Suprapubic skin (tissue), 3 donors: ENCODE measurements at regions not wholly inside any gene's neighbourhood (a gene's known extent, or its start where the extent isn't known, plus 50 kb on each side); places are given as distances from the start of the nearest gene placed in this dataset.

ENCODE experiments used
- POLR2A ChIP-seq, 2 donors: fragments of 450-650 bp; IDR thresholded peaks; one replicate each; pipeline ENCODE4 v1.6.1; 2017; ENCODE audit warnings: antibody characterized with exemption in 2 of 2, mild to moderate bottlenecking in 2 of 2, moderate library complexity in 2 of 2
- TF ChIP-seq, protein P1 (sequence below), 2 donors: fragments of 200-600 bp in 1 of 2; fragments of 450-650 bp in 1 of 2; sonication (generic) in 1 of 2; IDR thresholded peaks; one replicate each; pipeline ENCODE4 v1.5.1; 2016 to 2019; ENCODE audit warnings: antibody characterized with exemption in 2 of 2, mild to moderate bottlenecking in 1 of 2, moderate library complexity in 1 of 2

DNA sequence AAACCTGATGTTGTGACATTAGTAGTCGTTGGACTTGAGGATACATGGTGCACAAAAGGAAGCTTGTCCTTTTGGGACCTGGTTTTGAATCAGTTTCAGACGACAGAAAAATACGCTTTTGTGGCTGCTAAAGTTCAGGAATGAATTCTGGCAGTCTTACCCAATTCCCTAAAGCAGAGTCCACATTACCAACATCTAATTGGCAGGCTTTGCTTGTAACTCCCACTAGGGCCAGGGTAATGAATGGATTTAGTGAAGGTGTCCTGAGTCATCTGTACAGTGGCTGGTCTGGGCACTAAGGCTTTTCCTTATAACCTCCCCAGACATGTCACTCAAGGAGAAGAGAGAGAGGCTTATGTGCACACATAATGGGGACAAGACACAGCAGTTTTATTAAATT, 66.2 kb upstream of the RNPC3 start:
- no peak for TF ChIP-seq POLR2A (IDR thresholded peaks at IDR 0.05)
- TF ChIP-seq, protein P1, sequence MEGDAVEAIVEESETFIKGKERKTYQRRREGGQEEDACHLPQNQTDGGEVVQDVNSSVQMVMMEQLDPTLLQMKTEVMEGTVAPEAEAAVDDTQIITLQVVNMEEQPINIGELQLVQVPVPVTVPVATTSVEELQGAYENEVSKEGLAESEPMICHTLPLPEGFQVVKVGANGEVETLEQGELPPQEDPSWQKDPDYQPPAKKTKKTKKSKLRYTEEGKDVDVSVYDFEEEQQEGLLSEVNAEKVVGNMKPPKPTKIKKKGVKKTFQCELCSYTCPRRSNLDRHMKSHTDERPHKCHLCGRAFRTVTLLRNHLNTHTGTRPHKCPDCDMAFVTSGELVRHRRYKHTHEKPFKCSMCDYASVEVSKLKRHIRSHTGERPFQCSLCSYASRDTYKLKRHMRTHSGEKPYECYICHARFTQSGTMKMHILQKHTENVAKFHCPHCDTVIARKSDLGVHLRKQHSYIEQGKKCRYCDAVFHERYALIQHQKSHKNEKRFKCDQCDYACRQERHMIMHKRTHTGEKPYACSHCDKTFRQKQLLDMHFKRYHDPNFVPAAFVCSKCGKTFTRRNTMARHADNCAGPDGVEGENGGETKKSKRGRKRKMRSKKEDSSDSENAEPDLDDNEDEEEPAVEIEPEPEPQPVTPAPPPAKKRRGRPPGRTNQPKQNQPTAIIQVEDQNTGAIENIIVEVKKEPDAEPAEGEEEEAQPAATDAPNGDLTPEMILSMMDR (IDR thresholded peaks at IDR 0.05), result no peak
